H1 (cell line): ENCODE measurements at regions not wholly inside any gene's neighbourhood (a gene's known extent, or its start where the extent isn't known, plus 50 kb on each side); places are given as distances from the start of the nearest gene placed in this dataset.

Experiments
- CREB1 ChIP-seq: IDR thresholded peaks from 2 replicates; pipeline ENCODE4 v1.6.1; 2012; ENCODE audit warnings: inconsistent platforms
- EZH2 ChIP-seq: fragments of 200-600 bp; sonication (generic); IDR thresholded peaks from 2 replicates; pipeline ENCODE4 v1.7.1; 2012; ENCODE audit warnings: low read depth, mild to moderate bottlenecking, moderate library complexity, low read length, inconsistent platforms; ENCODE audit not compliant: severe bottlenecking
- KDM4A ChIP-seq: IDR thresholded peaks from one replicate; pipeline ENCODE4 v1.7.1; 2012; ENCODE audit warnings: low read depth, mild to moderate bottlenecking, moderate library complexity, low read length, inconsistent platforms; ENCODE audit not compliant: severe bottlenecking
- RFX5 ChIP-seq: IDR thresholded peaks from 2 replicates; pipeline ENCODE4 v1.6.1; 2011; ENCODE audit warnings: low read depth, low read length, improper control_type of control experiment, borderline replicate concordance
- RXRA ChIP-seq: IDR thresholded peaks from 2 replicates; pipeline ENCODE4 v1.6.1; 2011; ENCODE audit warnings: low read depth, mild to moderate bottlenecking, low read length, moderate library complexity; ENCODE audit not compliant: insufficient read depth
- ZNF274 ChIP-seq: IDR thresholded peaks from 2 replicates; pipeline ENCODE4 v1.7.0; 2012; ENCODE audit warnings: low read length, borderline replicate concordance; ENCODE audit errors: extremely low read depth

GRCh38 chrX:124229374-124229773, 103.1 kb upstream of the TEX13D start (continued):
- TF ChIP-seq CREB1 (no peak), ZNF274 (no peak), EZH2 (no peak), KDM4A (no peak), RFX5 (no peak), RXRA (no peak)
